ENCODE measurements at regions not wholly inside any gene's neighbourhood (a gene's known extent, or its start where the extent isn't known, plus 50 kb on each side); places are given as distances from the start of the nearest gene placed in this dataset.

GRCh38 chr5:116935561-116936162 lies 361.0 kb upstream of the SEMA6A start:
- TF ChIP-seq CTCF (IDR thresholded peaks at IDR 0.05), result no peak
- TF ChIP-seq POLR2A (IDR thresholded peaks at IDR 0.05), result no peak

Data from thyroid gland (tissue), 4 donors.